Mucosa of descending colon (tissue), 3 donors: ENCODE measurements at regions not wholly inside any gene's neighbourhood (a gene's known extent, or its start where the extent isn't known, plus 50 kb on each side); places are given as distances from the start of the nearest gene placed in this dataset.

Experiments used
- ATAC-seq: fragments of 200-7000 bp; cut with Tn5 transposase; one replicate; pipeline ENCODE4 v1.9.1; 2020; ENCODE audit warnings: mild to moderate bottlenecking, moderate library complexity
- DNase-seq, 3 donors: peaks; one replicate each; pipeline ENCODE4 v3.0.0-alpha.2; 2020
- H3K36me3 ChIP-seq: fragments of 200-600 bp; one replicate; pipeline ENCODE4 v1.8.0; 2021; ENCODE audit warnings: low read depth, mild to moderate bottlenecking
- H3K4me1 ChIP-seq: fragments of 200-600 bp; one replicate; pipeline ENCODE4 v1.8.0; 2021; ENCODE audit warnings: low read depth, mild to moderate bottlenecking
- H3K4me3 ChIP-seq: fragments of 200-600 bp; one replicate; pipeline ENCODE4 v1.8.0; 2021; ENCODE audit warnings: mild to moderate bottlenecking
- H3K9me3 ChIP-seq: fragments of 200-600 bp; one replicate; pipeline ENCODE4 v1.8.0; 2021; ENCODE audit warnings: mild to moderate bottlenecking
- CTCF ChIP-seq: fragments of 200-600 bp; IDR thresholded peaks from one replicate; pipeline ENCODE4 v1.8.0; 2022; ENCODE audit warnings: antibody characterized with exemption, mild to moderate bottlenecking
- intact Hi-C, 2 donors: fragments of 100-400 bp; cut with DNase I in 1 of 2; cut with micrococcal nuclease in 1 of 2; formaldehyde crosslinking; loops; one replicate each; pipeline versions ENCODE4 v1.11.0 to v1.11.1; 2022; cut with DNase I, micrococcal nuclease
- donor health status: DM: no; HTN: no; CAD: no; lungs with moderate emphysema.
- donor health status: DM: no; HTN: no; CAD: no.
- donor health status: DM: no; HTN: yes; CAD: no.

GRCh38 chr1:60562740-60563139 lies 489.2 kb upstream of the C1orf87 start:
- ATAC-seq (no peak), DNase-seq (no peak)
- Histone ChIP-seq H3K4me1 (no peaks in the 10 kb centered on the region), H3K4me3 (no peak overlapping the region), H3K9me3 (no peaks in the 10 kb centered on the region), H3K36me3 (no peaks in the 10 kb centered on the region)
- intact Hi-C loops: no loop called here
- no peak for TF ChIP-seq CTCF

- no peaks in the 10 kb centered on the region for H3K36me3 ChIP-seq
- no peaks in the 10 kb centered on the region for H3K9me3 ChIP-seq
- no peak for DNase-seq
- no peak overlapping the region for H3K4me3 ChIP-seq
- no peak for TF ChIP-seq CTCF
- H3K4me1 ChIP-seq: no peaks in the 10 kb centered on the region
- intact Hi-C loops: no loop called here
- ATAC-seq: no peak
Measured at GRCh38 chr1:60560701-60561100, 487.1 kb upstream of the C1orf87 start.

- no peak for TF ChIP-seq CTCF
- DNase-seq (no peak), ATAC-seq (no peak)
- Histone ChIP-seq H3K36me3 (no peaks in the 10 kb centered on the region), H3K9me3 (no peaks in the 10 kb centered on the region), H3K4me3 (no peak overlapping the region), H3K4me1 (no peaks in the 10 kb centered on the region)
- intact Hi-C loops: no loop called here
Measured at GRCh38 chr1:60558236-60558635, 484.7 kb upstream of the C1orf87 start.

- no peak for DNase-seq
- TF ChIP-seq CTCF: no peak
- no peaks in the 10 kb centered on the region for H3K36me3 ChIP-seq
- intact Hi-C loops: no loop called here
- ATAC-seq: no peak
- no peaks in the 10 kb centered on the region for H3K9me3 ChIP-seq
- H3K4me1 ChIP-seq: no peaks in the 10 kb centered on the region
- H3K4me3 ChIP-seq: no peak overlapping the region
Measured at GRCh38 chr1:60553730-60554129, 480.2 kb upstream of the C1orf87 start.

GRCh38 chr1:60547821-60548220 lies 474.3 kb upstream of the C1orf87 start:
- DNase-seq (no peak), ATAC-seq (no peak)
- intact Hi-C loops: no loop called here
- TF ChIP-seq CTCF: no peak
- H3K36me3 ChIP-seq: no peaks in the 10 kb centered on the region
- no peaks in the 10 kb centered on the region for H3K9me3 ChIP-seq
- H3K4me3 ChIP-seq: no peak overlapping the region
- no peaks in the 10 kb centered on the region for H3K4me1 ChIP-seq

- Histone ChIP-seq H3K36me3 (no peaks in the 10 kb centered on the region), H3K4me1 (no peaks in the 10 kb centered on the region), H3K9me3 (peaks cover 8% of the 10 kb centered on the region), H3K4me3 (no peak overlapping the region)
- ATAC-seq (no peak), DNase-seq (no peak)
- intact Hi-C loops: no loop called here
- no peak for TF ChIP-seq CTCF
Measured at GRCh38 chr1:60541831-60542532, 468.4 kb upstream of the C1orf87 start.
